Activated T-cell treated with anti-CD3 and anti-CD28 coated beads for 1 hour (primary cell): ENCODE measurements at regions not wholly inside any gene's neighbourhood (a gene's known extent, or its start where the extent isn't known, plus 50 kb on each side); places are given as distances from the start of the nearest gene placed in this dataset.
"Not testable (repeated sequence)": the region's sequence is repeated elsewhere in the genome, so short reads cannot be mapped to it uniquely, and the experiment has no call there.

Source experiments
- DNase-seq: peaks from one replicate; pipeline ENCODE4 v3.0.0-alpha.2; 2020; ENCODE audit warnings: low read depth

DNA sequence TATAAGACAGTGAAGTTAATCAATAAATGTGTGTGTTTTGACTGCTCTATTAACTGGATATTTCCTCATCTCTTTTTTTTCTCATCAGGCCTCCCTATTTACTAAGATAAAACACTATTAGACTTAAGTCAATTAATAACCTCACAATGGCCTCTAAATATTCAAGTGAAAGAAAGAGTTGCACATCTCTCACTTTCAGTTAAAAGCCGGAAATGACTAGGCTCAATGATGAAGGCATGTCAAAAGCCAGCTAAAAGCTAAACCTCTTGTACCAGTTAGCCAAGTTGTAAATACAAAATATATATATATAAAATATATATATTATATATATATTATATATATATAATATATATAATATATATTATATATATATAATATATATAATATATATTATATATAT, 127.0 kb upstream of the MEOX2 start:
- DNase-seq = no peak

DNA sequence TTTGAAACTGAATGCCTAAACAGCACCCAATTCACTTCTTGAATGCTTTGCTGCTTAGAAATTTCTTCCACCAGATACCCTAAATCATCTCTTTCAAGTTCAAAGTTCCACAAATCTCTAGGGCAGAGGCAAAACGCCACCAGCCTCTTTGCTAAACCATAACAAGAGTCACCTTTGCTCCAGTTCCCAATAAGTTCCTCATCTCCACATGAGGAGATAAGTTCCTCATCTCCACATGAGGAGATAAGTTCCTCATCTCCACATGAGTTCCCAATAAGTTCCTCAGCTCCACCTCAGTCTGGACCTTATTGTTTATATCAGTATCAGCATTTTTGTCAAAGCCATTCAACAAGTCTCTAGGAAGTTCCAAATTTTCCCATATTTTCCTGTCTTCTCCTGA, 123.9 kb upstream of the MEOX2 start:
- DNase-seq = not testable (repeated sequence)

DNA sequence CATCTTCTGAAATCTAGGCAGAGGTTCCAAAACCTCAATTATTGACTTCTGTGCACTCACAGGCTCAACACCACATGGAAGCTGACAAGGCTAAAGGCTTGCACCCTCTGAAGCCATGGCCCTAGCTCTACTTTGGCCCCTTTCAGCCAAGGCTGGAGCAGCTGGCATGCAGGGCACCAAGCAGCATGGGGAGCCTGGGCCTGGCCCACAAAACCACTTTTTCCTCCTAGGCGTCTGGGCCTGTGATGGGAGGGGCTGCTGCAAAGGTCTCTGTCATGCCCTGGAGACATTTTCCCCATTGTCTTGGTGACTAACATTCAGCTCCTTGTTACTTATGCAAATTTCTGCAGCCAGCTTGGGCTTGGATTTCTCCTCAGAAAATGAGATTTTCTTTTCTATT, 123.5 kb upstream of the MEOX2 start:
- not testable (repeated sequence) for DNase-seq

DNA sequence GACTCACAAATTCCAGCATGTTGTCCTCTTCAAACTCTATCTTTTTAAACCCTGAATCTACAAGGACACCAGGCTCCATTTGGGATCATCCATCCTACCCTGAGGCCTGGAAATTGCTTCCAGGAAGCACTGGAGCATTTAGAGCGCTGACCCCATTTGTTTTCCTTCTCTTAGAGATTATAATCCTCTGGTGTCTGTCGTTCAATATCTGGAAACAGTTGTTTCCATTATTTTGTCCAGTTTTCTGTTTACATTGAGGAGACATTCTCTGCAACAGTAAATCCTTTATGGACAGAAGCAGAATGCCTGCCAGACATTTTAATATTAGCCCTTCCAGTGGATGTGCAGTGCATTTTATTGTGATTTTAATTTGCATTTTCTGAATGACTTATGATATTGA, 119.4 kb upstream of the MEOX2 start:
- DNase-seq = no peak

GRCh38 chr7:15802425-15802824, 115.9 kb upstream of the MEOX2 start:
- DNase-seq = no peak

GRCh38 chr7:15801551-15801950, 115.1 kb upstream of the MEOX2 start:
- DNase-seq = no peak

DNA sequence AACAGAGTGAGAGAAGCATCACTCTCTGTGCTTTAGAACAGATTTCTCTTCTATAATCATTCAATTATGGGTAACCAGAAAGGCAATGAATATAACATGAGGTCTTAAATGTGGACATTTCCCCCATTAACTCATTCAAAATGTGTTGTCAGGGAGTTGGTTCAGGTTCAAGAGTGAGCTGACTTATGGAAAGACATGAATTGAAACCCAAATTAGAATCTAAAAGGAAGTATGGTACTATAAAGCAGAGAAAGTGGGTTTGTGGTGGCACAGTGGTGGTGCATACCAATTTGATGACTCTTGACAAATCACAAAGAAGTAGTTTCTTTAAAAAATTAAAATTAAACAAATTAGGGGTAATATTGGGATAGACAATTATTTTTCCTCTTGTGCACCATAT, 114.6 kb upstream of the MEOX2 start:
- no peak for DNase-seq

- no peak for DNase-seq
These were observed 111.6 kb upstream of the MEOX2 start for GRCh38 chr7:15798081-15798480.

- DNase-seq = no peak
These were observed 108.9 kb upstream of the MEOX2 start for GRCh38 chr7:15795393-15795792.

DNA sequence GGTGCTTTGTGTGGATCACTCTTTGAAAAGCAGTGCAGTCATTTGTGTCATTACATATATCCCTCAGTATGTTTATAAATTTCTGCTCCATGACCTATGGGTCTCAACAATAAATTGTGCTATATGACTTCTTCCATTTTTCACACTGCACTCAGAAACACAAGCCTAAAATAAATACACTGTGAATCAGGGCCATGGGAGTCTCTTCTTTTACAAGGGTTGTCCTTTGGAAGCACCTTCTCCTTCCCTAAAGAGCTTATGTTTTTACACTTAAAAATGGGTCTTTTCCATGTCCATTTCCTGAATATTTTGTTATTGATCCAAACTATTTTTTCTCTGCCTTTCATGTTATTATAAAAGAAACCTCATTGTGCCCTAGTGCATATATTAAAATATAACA, 108.3 kb upstream of the MEOX2 start:
- no peak for DNase-seq

DNA sequence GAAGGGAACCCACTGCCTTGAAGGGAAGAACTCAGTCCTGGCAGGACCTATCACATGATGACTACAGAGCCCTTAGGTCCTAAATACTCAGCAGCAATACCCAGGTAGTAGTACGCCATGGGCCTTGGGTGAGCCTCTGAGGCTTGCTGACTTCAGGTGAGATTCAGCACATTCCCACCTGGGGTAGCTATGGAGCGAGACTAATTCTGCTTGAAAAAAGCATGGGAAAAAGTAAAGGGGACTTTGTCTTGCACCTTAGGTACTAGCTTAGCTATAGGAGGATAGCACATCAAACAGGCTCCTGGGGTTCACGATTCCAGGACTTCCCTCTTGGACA, 98.2 kb upstream of the MEOX2 start:
- DNase-seq = no peak

GRCh38 chr7:15783987-15784693, 97.7 kb upstream of the MEOX2 start:
- no peak for DNase-seq

DNA sequence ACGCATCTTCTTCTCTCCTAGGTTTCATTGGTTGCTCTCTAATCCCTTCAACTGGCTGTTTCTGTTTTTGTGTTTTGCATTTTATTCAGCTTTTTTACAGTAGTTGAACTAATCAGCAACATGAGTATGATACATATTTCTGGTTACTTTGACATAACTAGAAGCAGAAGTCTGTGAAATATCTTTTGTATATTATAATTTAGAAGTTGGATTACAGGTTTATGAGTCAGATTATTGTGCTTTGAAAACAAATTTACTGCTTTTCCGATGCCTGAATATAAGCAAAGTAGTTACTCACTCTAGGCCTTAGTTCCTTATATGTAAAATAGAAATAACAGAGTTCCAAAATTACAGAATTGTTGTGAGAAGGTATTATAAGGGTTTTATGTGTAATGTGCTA, 96.2 kb upstream of the MEOX2 start:
- no peak for DNase-seq

- DNase-seq = no peak
These were observed 95.5 kb upstream of the MEOX2 start for GRCh38 chr7:15781944-15782343.

DNA sequence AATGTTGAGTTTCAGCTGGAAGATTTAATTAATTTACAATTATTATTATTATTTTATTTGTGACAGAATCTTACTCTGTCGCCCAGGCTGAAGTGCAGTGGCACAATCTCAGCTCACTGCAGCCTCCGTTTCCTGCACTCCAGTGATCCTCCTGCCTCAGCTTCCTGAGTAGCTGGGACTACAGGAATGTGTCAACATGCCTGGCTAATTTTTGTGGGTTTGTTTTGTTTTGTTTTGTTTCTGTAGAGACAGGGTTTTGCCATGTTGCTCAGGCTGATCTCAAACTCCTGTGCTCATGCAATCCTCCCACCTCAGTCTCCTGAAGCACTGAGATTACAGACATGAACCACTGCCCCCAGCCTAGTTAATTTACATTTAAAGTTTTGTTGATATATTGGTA, 93.8 kb upstream of the MEOX2 start:
- DNase-seq = no peak

- no peak for DNase-seq
These were observed 91.7 kb upstream of the MEOX2 start for GRCh38 chr7:15778191-15778590.

DNA sequence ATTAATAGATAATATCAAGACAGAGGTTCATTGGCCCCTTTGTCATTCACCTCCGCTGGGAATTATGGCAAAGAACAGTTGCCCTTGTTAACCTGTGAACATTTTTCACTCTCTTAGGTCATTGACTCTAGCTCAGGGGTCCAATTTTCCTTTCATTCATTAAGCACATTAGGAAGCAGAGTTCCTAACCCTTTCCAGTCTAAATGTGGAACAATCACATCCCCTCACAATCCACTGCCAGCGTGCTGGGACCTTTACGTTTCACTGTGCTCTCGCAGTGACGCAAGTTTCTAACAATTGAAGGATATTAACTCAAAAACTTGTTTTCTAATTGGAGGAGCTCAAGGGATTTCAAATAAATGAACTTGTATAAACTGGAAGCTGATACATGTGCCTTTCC, 79.3 kb upstream of the MEOX2 start:
- DNase-seq = no peak

DNA sequence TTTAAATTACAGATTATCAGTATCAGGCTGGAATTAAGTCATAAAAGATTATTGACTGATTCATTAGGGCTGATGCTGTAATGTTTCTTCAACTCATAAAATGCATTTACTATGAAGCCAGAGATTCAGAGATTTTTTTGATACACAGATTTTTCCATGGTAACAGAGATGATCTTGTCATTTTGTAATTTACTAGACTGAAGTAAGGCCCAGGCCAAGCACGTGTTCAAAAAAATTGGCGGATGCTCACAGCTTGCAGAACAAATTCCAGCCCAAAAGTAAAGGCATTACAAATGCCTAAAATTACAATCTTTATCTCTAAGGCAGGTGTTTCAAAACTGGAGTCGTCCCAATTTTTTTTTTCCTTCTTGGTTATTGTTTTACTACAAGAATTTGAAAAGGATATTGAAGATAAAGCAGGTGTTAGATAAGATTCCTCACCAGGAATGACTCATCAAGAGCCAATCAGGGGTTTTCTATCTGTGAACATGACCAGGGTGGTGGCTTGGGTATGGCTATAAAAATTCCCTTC, 78.4 kb upstream of the MEOX2 start:
- no peak for DNase-seq

GRCh38 chr7:15764010-15764409, 77.5 kb upstream of the MEOX2 start:
- DNase-seq = no peak

DNA sequence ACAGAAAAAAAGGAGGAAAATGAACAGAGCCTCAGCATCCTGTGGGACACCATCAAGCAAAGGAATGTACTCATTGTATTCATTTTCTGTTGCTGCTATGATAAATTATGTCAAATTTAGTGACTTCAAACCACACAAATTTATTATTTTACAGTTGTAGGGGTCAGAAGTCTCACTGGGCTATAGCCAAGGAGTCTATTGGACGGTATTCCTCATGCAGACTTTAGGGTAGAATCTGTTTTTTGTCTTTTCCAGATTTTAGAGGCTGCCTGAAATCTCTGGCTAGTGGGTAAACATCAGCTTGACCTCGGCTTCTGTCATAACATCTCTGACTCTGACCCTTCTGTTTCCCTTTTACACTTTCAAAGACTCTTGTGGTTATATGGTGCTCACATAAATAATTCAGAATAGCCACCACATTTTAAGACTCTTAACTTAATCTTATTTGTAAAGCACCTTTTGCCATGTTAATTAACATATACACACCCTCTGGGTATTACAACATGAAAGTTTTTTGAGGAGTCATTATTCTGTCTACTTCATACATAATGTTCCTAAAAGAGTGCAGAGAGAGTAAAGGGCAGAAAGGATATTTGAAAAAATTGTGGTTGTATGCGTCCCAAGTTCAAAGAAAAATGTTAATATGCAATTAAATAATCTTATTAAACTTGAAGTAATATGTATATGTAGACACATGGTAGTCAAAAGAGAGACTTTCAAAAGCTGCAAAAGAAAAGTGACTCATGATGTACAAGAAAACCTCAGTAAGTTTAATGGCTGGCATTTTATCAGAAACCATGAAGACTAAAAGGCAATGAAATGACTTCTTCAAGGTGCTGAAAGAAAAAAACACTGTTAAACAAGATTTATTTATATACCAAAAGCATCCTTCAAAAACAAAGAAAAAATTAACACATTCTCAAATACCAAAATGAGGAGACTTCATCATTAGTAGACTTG, 70.8 kb upstream of the MEOX2 start:
- DNase-seq = no peak

DNA sequence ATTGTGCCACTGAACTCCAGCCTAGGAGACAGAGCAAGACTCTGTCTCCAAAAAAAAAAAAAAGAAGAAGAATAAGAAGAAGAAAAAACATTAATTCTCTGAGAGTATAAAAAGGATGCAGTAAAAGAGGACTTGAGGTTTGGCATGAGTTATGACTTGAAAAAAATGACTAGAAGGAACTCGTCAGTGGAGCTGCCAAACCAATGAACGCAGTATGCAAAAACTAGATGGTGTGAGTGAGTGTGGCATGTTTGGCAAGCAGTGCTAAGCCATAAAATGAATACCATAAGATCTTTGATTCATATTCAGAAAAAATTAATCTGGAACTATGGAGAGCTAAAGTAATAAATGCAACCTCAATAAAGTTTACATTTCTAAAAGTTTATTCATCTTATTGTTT, 68.6 kb upstream of the MEOX2 start:
- no peak for DNase-seq

- DNase-seq = no peak
These were observed 67.5 kb upstream of the MEOX2 start for GRCh38 chr7:15753887-15754579.

DNA sequence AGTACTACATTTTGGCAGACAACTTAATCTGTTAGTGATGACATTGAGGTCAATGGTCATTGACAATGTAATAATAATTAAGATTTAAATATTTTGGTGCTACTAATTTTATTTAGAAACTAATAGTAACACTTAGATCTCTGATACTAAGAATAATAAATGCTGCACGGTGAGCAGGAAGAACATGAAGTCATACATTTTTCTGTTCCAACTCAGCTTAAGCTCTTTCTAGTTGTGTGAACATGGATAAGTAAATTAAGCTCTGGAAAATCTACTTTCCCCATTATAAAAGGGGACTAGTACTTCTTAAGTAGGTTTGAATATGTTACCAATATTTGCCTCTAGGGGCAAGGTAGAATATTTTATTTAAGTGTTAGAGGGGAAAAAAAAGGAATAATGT, 65.9 kb upstream of the MEOX2 start:
- DNase-seq = no peak
